ENCODE measurements at regions not wholly inside any gene's neighbourhood (a gene's known extent, or its start where the extent isn't known, plus 50 kb on each side); places are given as distances from the start of the nearest gene placed in this dataset.
"Not testable (repeated sequence)": the region's sequence is repeated elsewhere in the genome, so short reads cannot be mapped to it uniquely, and the experiment has no call there.

GRCh38 chr5:130397132-130397531 is 492.9 kb downstream of the CHSY3 start:
- no peaks in the 10 kb centered on the region for H4K20me1 ChIP-seq (ENCODE audit: insufficient read depth)
- no peak overlapping the region for H3K4me2 ChIP-seq (ENCODE audit: unreplicated experiment)
- H3K9me2 ChIP-seq (ENCODE audit: insufficient read depth): no peaks in the 10 kb centered on the region
- TF ChIP-seq EZH2 (IDR thresholded peaks at IDR 0.05; ENCODE audit: insufficient read depth, poor library complexity, severe bottlenecking) (no peak), EZH2phosphoT487 (IDR thresholded peaks at IDR 0.05; ENCODE audit: insufficient read depth, low read depth) (no peak)
- no peak overlapping the region for H2AFZ ChIP-seq
- in situ Hi-C loops (cut with MboI): no loop called here
- WGBS, 2 experiments (ENCODE audit: low coverage in 1 of 2, low lambda C conversion rate in 2 of 2, missing lambda C conversion rate in 2 of 2): 12 to 16% methylated on average over 2 of the region's 2 CpGs
- no peaks in the 10 kb centered on the region for H3F3A ChIP-seq (ENCODE audit: insufficient read depth)
- no peaks in the 10 kb centered on the region for H3K36me3 ChIP-seq (ENCODE audit: low read depth)
- no peak overlapping the region for H3K9ac ChIP-seq
- no peaks in the 10 kb centered on the region for H3K9me3 ChIP-seq (ENCODE audit: low read depth)
- no peak for DNase-seq
- no peak overlapping the region for H3K4me3 ChIP-seq
- H3K79me2 ChIP-seq (ENCODE audit: insufficient read depth): no peaks in the 10 kb centered on the region
- no peaks in the 10 kb centered on the region for H3K27me3 ChIP-seq (replicated peaks; ENCODE audit: insufficient read depth)
- H3K27ac ChIP-seq: no peak overlapping the region
- H3K4me1 ChIP-seq (ENCODE audit: insufficient read depth): no peaks in the 10 kb centered on the region

- H3K27ac ChIP-seq; H2AFZ ChIP-seq; H3K9me2 ChIP-seq (ENCODE audit: insufficient read depth); H3K9me3 ChIP-seq (ENCODE audit: low read depth); H3K36me3 ChIP-seq (ENCODE audit: low read depth); DNase-seq; H3K4me3 ChIP-seq; H3K4me1 ChIP-seq (ENCODE audit: insufficient read depth); H4K20me1 ChIP-seq (ENCODE audit: insufficient read depth); in situ Hi-C loops (cut with MboI); H3F3A ChIP-seq (ENCODE audit: insufficient read depth); H3K4me2 ChIP-seq (ENCODE audit: unreplicated experiment); H3K27me3 ChIP-seq (replicated peaks; ENCODE audit: insufficient read depth); H3K9ac ChIP-seq; H3K79me2 ChIP-seq (ENCODE audit: insufficient read depth): not testable (repeated sequence)
- WGBS, 2 experiments (ENCODE audit: low coverage in 1 of 2, low lambda C conversion rate in 2 of 2, missing lambda C conversion rate in 2 of 2): 5 to 8% methylated on average over 3 of the region's 3 CpGs
Measured at GRCh38 chr5:130391727-130392264, 487.5 kb downstream of the CHSY3 start.

- no peaks in the 10 kb centered on the region for H3K27me3 ChIP-seq (replicated peaks; ENCODE audit: insufficient read depth)
- in situ Hi-C loops (cut with MboI): no loop called here
- no peaks in the 10 kb centered on the region for H3F3A ChIP-seq (ENCODE audit: insufficient read depth)
- no peak overlapping the region for H3K4me3 ChIP-seq
- H2AFZ ChIP-seq: no peak overlapping the region
- no peak overlapping the region for H3K4me2 ChIP-seq (ENCODE audit: unreplicated experiment)
- no peaks in the 10 kb centered on the region for H3K79me2 ChIP-seq (ENCODE audit: insufficient read depth)
- no peak overlapping the region for H3K9ac ChIP-seq
- no peaks in the 10 kb centered on the region for H3K4me1 ChIP-seq (ENCODE audit: insufficient read depth)
- no peaks in the 10 kb centered on the region for H3K36me3 ChIP-seq (ENCODE audit: low read depth)
- H3K27ac ChIP-seq: no peak overlapping the region
- 0% methylated on average over 1 of the region's 1 CpG for WGBS, 2 experiments (ENCODE audit: low coverage in 1 of 2, low lambda C conversion rate in 2 of 2, missing lambda C conversion rate in 2 of 2)
- TF ChIP-seq EZH2phosphoT487 (IDR thresholded peaks at IDR 0.05; ENCODE audit: insufficient read depth, low read depth): no peak
- TF ChIP-seq EZH2 (IDR thresholded peaks at IDR 0.05; ENCODE audit: insufficient read depth, poor library complexity, severe bottlenecking): no peak
- no peaks in the 10 kb centered on the region for H3K9me2 ChIP-seq (ENCODE audit: insufficient read depth)
- H3K9me3 ChIP-seq (ENCODE audit: low read depth): peaks cover 2% of the 10 kb centered on the region
- no peak for DNase-seq
- no peaks in the 10 kb centered on the region for H4K20me1 ChIP-seq (ENCODE audit: insufficient read depth)
Measured at GRCh38 chr5:130386155-130386554, 481.9 kb downstream of the CHSY3 start.

GRCh38 chr5:130385656-130386055 is 481.4 kb downstream of the CHSY3 start:
- WGBS, 2 experiments (ENCODE audit: low coverage in 1 of 2, low lambda C conversion rate in 2 of 2, missing lambda C conversion rate in 2 of 2): 6 to 10% methylated on average over 2 of the region's 2 CpGs
- no peak overlapping the region for H2AFZ ChIP-seq
- no peak for DNase-seq

GRCh38 chr5:130365956-130366355 is 461.7 kb downstream of the CHSY3 start:
- TF ChIP-seq EZH2 (IDR thresholded peaks at IDR 0.05; ENCODE audit: insufficient read depth, poor library complexity, severe bottlenecking) (no peak), EZH2phosphoT487 (IDR thresholded peaks at IDR 0.05; ENCODE audit: insufficient read depth, low read depth) (no peak)
- WGBS, 2 experiments (ENCODE audit: low coverage in 1 of 2, low lambda C conversion rate in 2 of 2, missing lambda C conversion rate in 2 of 2): 19 to 35% methylated on average over 2 of the region's 2 CpGs
- no peaks in the 10 kb centered on the region for H3K4me1 ChIP-seq (ENCODE audit: insufficient read depth)

More at GRCh38 chr5:130385656-130386055, 481.4 kb downstream of the CHSY3 start:
- Histone ChIP-seq H3K27ac (no peak overlapping the region), H3K4me1 (ENCODE audit: insufficient read depth) (no peaks in the 10 kb centered on the region), H3F3A (ENCODE audit: insufficient read depth) (no peaks in the 10 kb centered on the region), H3K9me2 (ENCODE audit: insufficient read depth) (no peaks in the 10 kb centered on the region), H3K9me3 (ENCODE audit: low read depth) (peaks cover 2% of the 10 kb centered on the region), H3K9ac (no peak overlapping the region), H3K27me3 (replicated peaks; ENCODE audit: insufficient read depth) (no peaks in the 10 kb centered on the region), H3K36me3 (ENCODE audit: low read depth) (no peaks in the 10 kb centered on the region), H3K4me2 (ENCODE audit: unreplicated experiment) (no peak overlapping the region), H3K4me3 (no peak overlapping the region), H4K20me1 (ENCODE audit: insufficient read depth) (no peaks in the 10 kb centered on the region), H3K79me2 (ENCODE audit: insufficient read depth) (no peaks in the 10 kb centered on the region)
- in situ Hi-C loops (cut with MboI): no loop called here
- TF ChIP-seq EZH2phosphoT487 (IDR thresholded peaks at IDR 0.05; ENCODE audit: insufficient read depth, low read depth): no peak
- no peak for TF ChIP-seq EZH2 (IDR thresholded peaks at IDR 0.05; ENCODE audit: insufficient read depth, poor library complexity, severe bottlenecking)

More at GRCh38 chr5:130365956-130366355, 461.7 kb downstream of the CHSY3 start:
- no peaks in the 10 kb centered on the region for H3K9me2 ChIP-seq (ENCODE audit: insufficient read depth)
- in situ Hi-C loops (cut with MboI): no loop called here
- no peaks in the 10 kb centered on the region for H3K27me3 ChIP-seq (replicated peaks; ENCODE audit: insufficient read depth)
- DNase-seq: no peak
- no peak overlapping the region for H2AFZ ChIP-seq
- no peak overlapping the region for H3K9ac ChIP-seq
- no peaks in the 10 kb centered on the region for H3K36me3 ChIP-seq (ENCODE audit: low read depth)
- H3K9me3 ChIP-seq (ENCODE audit: low read depth): no peaks in the 10 kb centered on the region
- no peaks in the 10 kb centered on the region for H3K79me2 ChIP-seq (ENCODE audit: insufficient read depth)
- H3K4me3 ChIP-seq: no peak overlapping the region
- H3K27ac ChIP-seq: no peak overlapping the region
- no peaks in the 10 kb centered on the region for H4K20me1 ChIP-seq (ENCODE audit: insufficient read depth)
- no peaks in the 10 kb centered on the region for H3F3A ChIP-seq (ENCODE audit: insufficient read depth)
- no peak overlapping the region for H3K4me2 ChIP-seq (ENCODE audit: unreplicated experiment)

Data from GM23248 (cell line).